Stomach (tissue), 8 donors: ENCODE measurements at regions not wholly inside any gene's neighbourhood (a gene's known extent, or its start where the extent isn't known, plus 50 kb on each side); places are given as distances from the start of the nearest gene placed in this dataset.

Source experiments
- DNase-seq, 2 donors: peaks; one replicate each; pipeline versions ENCODE4 v3.0.0 to v3.0.0-alpha.2; 2013 to 2019
- H3K27ac ChIP-seq, 5 donors: fragments of 200-600 bp in 4 of 5; sonication (generic) in 4 of 5; one replicate each; pipeline ENCODE4 v1.5.1; 2013 to 2019; ENCODE audit warnings: mild to moderate bottlenecking in 1 of 5, moderate library complexity in 1 of 5
- H3K27me3 ChIP-seq, 3 donors: fragments of 200-600 bp; sonication (generic); one replicate each; pipeline ENCODE4 v1.5.1; 2017 to 2019; ENCODE audit warnings: mixed run types in 1 of 3
- H3K36me3 ChIP-seq, 4 donors: fragments of 200-600 bp; sonication (generic); 1 replicate in 3 of 4; 2 replicates in 1 of 4; pipeline ENCODE4 v1.5.1; 2016 to 2019
- H3K4me1 ChIP-seq, 4 donors: fragments of 200-600 bp; sonication (generic); one replicate each; pipeline ENCODE4 v1.5.1; 2016 to 2019
- H3K4me3 ChIP-seq, 4 donors: fragments of 200-600 bp; sonication (generic) in 3 of 4; one replicate each; pipeline ENCODE4 v1.5.1; 2016 to 2019; ENCODE audit warnings: mild to moderate bottlenecking in 1 of 4
- H3K9me3 ChIP-seq, 4 donors: fragments of 200-600 bp; sonication (generic); one replicate each; pipeline ENCODE4 v1.5.1; 2016 to 2019
- CTCF ChIP-seq, 7 experiments: fragments of 450-650 bp in 4 of 7; fragments of 200-600 bp in 3 of 7; sonication (generic) in 3 of 7; IDR thresholded peaks; one replicate each; pipeline ENCODE4 v1.5.1; 2016 to 2019; ENCODE audit warnings: antibody characterized with exemption in 7 of 7, control low read depth in 2 of 7, mild to moderate bottlenecking in 1 of 7
- EP300 ChIP-seq: sonication (generic); formaldehyde crosslinking; IDR thresholded peaks from one replicate; pipeline ENCODE4 v1.6.1; 2017; ENCODE audit warnings: antibody characterized with exemption
- POLR2A ChIP-seq, 4 donors: fragments of 450-650 bp; IDR thresholded peaks; one replicate each; pipeline ENCODE4 v1.6.1; 2016; ENCODE audit warnings: antibody characterized with exemption in 4 of 4, control low read depth in 2 of 4, mild to moderate bottlenecking in 1 of 4, moderate library complexity in 1 of 4
- POLR2AphosphoS5 ChIP-seq, 3 donors: sonication (generic); formaldehyde crosslinking; IDR thresholded peaks; one replicate each; pipeline ENCODE4 v1.6.1; 2016; ENCODE audit warnings: antibody characterized with exemption in 3 of 3
- WGBS, 5 donors: extraction: QIAGEN DNeasy Blood & Tissue Kit in 3 of 5; methylation state at CpG; one replicate each; pipeline versions ENCODE4 v1.1.5 to v1.1.7; 2013 to 2018; 5-methylcytosine and 5-hydroxymethylcytosine counted together
- intact Hi-C: fragments of 100-400 bp; cut with DNase I; formaldehyde crosslinking; loops from one replicate; pipeline ENCODE4 v1.15.1; 2023; ENCODE audit warnings: low total_unique reads
- donor health status: healthy with polysubstance abuse.
- donor health status: Bipolar disorder and iron deficiency.
- donor health status: healthy.

GRCh38 chr2:20110876-20111275 lies 59.4 kb upstream of the LAPTM4A start:
- no peak for DNase-seq
- Histone ChIP-seq H3K4me1 (peaks cover 0 to 20% (median 4%) of the 10 kb centered on the region in 4 donors), H3K4me3 (no peak overlapping the region), H3K36me3 (no peaks in the 10 kb centered on the region), H3K9me3 (peaks cover 0 to 5% (median 0%) of the 10 kb centered on the region in 4 donors), H3K27me3 (peaks cover 0 to 11% (median 0%) of the 10 kb centered on the region in 3 donors), H3K27ac (no peak overlapping the region)
- TF ChIP-seq POLR2A (IDR thresholded peaks at IDR 0.05), result no peak
- TF ChIP-seq POLR2AphosphoS5 (IDR thresholded peaks at IDR 0.05), result no peak
- TF ChIP-seq EP300, result no peak
- TF ChIP-seq CTCF (IDR thresholded peaks at IDR 0.05), result no peak
- 65 to 82% (median 79%) methylated on average over 7 of the region's 7 CpGs for WGBS, 5 donors
- intact Hi-C loops, result no loop called here

- no peak overlapping the region for H3K27ac ChIP-seq
- intact Hi-C loops, result no loop called here
- H3K9me3 ChIP-seq, result peaks cover 0 to 5% (median 0%) of the 10 kb centered on the region in 4 donors
- TF ChIP-seq POLR2AphosphoS5 (IDR thresholded peaks at IDR 0.05) (no peak), EP300 (no peak)
- DNase-seq, result no peak
- H3K36me3 ChIP-seq, result no peaks in the 10 kb centered on the region
- H3K4me3 ChIP-seq, result no peak overlapping the region
- H3K27me3 ChIP-seq, result peaks cover 0 to 16% (median 0%) of the 10 kb centered on the region in 3 donors
- WGBS, 5 donors, result 87 to 100% (median 96%) methylated on average over 2 to 3 of the region's 3 CpGs
- H3K4me1 ChIP-seq, result peaks cover 0 to 16% (median 4%) of the 10 kb centered on the region in 4 donors
These were observed 59.0 kb upstream of the LAPTM4A start for GRCh38 chr2:20110383-20110782.

GRCh38 chr2:20108655-20109396 lies 57.4 kb upstream of the LAPTM4A start:
- TF ChIP-seq POLR2AphosphoS5 (IDR thresholded peaks at IDR 0.05) (no peak), EP300 (no peak), POLR2A (IDR thresholded peaks at IDR 0.05) (no peak), CTCF (IDR thresholded peaks at IDR 0.05) (no peak)
- no peaks in the 10 kb centered on the region for H3K36me3 ChIP-seq
- H3K9me3 ChIP-seq, result peaks cover 0 to 5% (median 0%) of the 10 kb centered on the region in 4 donors
- no peak overlapping the region for H3K27ac ChIP-seq
- 59 to 66% (median 64%) methylated on average over 5 of the region's 5 CpGs for WGBS, 5 donors
- peaks cover 0 to 7% (median 4%) of the 10 kb centered on the region in 4 donors for H3K4me1 ChIP-seq
- DNase-seq, result no peak
- peaks cover 0 to 19% (median 0%) of the 10 kb centered on the region in 3 donors for H3K27me3 ChIP-seq
- no peak overlapping the region for H3K4me3 ChIP-seq
- intact Hi-C loops, result no loop called here

- H3K4me1 ChIP-seq, result peaks cover 0 to 7% (median 4%) of the 10 kb centered on the region in 4 donors
- no peaks in the 10 kb centered on the region for H3K36me3 ChIP-seq
- no peak overlapping the region for H3K27ac ChIP-seq
- no peak overlapping the region for H3K4me3 ChIP-seq
- peaks cover 0 to 19% (median 0%) of the 10 kb centered on the region in 3 donors for H3K27me3 ChIP-seq
- intact Hi-C loops, result no loop called here
- no peak for DNase-seq
- 82 to 93% (median 89%) methylated on average over 5 of the region's 5 CpGs for WGBS, 5 donors
- TF ChIP-seq POLR2AphosphoS5 (IDR thresholded peaks at IDR 0.05) (no peak), CTCF (IDR thresholded peaks at IDR 0.05) (no peak), EP300 (no peak), POLR2A (IDR thresholded peaks at IDR 0.05) (no peak)
- peaks cover 0 to 5% (median 0%) of the 10 kb centered on the region in 4 donors for H3K9me3 ChIP-seq
These were observed 56.3 kb upstream of the LAPTM4A start for GRCh38 chr2:20107776-20108175.

- no peak overlapping the region for H3K27ac ChIP-seq
- no peaks in the 10 kb centered on the region for H3K36me3 ChIP-seq
- H3K27me3 ChIP-seq, result peaks cover 0 to 19% (median 0%) of the 10 kb centered on the region in 3 donors
- 90 to 93% (median 91%) methylated on average over 11 of the region's 11 CpGs for WGBS, 5 donors
- peaks cover 0 to 6% (median under 1%) of the 10 kb centered on the region in 4 donors for H3K9me3 ChIP-seq
- no peak for DNase-seq
- intact Hi-C loops, result no loop called here
- H3K4me3 ChIP-seq, result no peak overlapping the region
- peaks cover 0 to 7% (median 4%) of the 10 kb centered on the region in 4 donors for H3K4me1 ChIP-seq
- TF ChIP-seq CTCF (IDR thresholded peaks at IDR 0.05) (no peak), POLR2A (IDR thresholded peaks at IDR 0.05) (no peak), EP300 (no peak), POLR2AphosphoS5 (IDR thresholded peaks at IDR 0.05) (no peak)
These were observed 55.9 kb upstream of the LAPTM4A start for GRCh38 chr2:20107352-20107751.
